Vagina (tissue), 2 donors: ENCODE measurements at regions not wholly inside any gene's neighbourhood (a gene's known extent, or its start where the extent isn't known, plus 50 kb on each side); places are given as distances from the start of the nearest gene placed in this dataset.

Experiments used
- CTCF ChIP-seq, 3 experiments: fragments of 450-650 bp in 2 of 3; fragments of 200-600 bp in 1 of 3; sonication (generic) in 1 of 3; IDR thresholded peaks; one replicate each; pipeline ENCODE4 v1.5.1; 2017 to 2019; ENCODE audit warnings: antibody characterized with exemption in 3 of 3, mild to moderate bottlenecking in 2 of 3, moderate library complexity in 2 of 3
- POLR2A ChIP-seq, 2 donors: fragments of 450-650 bp; IDR thresholded peaks; one replicate each; pipeline ENCODE4 v1.6.1; 2017; ENCODE audit warnings: antibody characterized with exemption in 2 of 2, mild to moderate bottlenecking in 2 of 2, moderate library complexity in 2 of 2
- POLR2AphosphoS5 ChIP-seq, 2 donors: sonication (generic); formaldehyde crosslinking; IDR thresholded peaks; one replicate each; pipeline ENCODE4 v1.9.0; 2017; ENCODE audit warnings: antibody characterized with exemption in 2 of 2, mild to moderate bottlenecking in 2 of 2, low read depth in 1 of 2; ENCODE audit not compliant: insufficient read depth in 1 of 2

DNA sequence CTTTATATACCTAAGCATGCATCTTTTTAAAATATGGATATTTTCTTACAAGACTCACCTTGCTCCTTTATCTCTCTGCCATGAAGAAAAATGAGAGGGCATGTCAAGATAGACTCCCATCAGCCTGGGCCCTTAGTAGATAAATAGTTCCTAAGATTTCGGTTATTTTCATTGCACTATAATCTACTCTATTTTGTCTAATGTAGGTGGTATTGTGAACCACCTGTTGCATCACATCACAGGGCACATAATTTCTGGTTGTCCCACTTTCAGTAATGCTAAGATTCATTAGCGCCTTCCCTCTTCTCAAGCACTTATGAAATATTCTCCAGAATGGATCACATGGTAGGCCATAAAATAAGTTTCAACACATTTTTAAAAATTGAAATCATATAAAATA is 202.5 kb upstream of the ADRA1B start:
- TF ChIP-seq POLR2AphosphoS5 (IDR thresholded peaks at IDR 0.05; ENCODE audit: insufficient read depth in 1 of 2, low read depth in 1 of 2) (no peak), POLR2A (IDR thresholded peaks at IDR 0.05) (no peak), CTCF (IDR thresholded peaks at IDR 0.05) (no peak)
